ENCODE measurements at regions not wholly inside any gene's neighbourhood (a gene's known extent, or its start where the extent isn't known, plus 50 kb on each side); places are given as distances from the start of the nearest gene placed in this dataset.

- Histone ChIP-seq H3K27me3 (ENCODE audit: control insufficient read depth, insufficient read depth, low read length) (no peaks in the 10 kb centered on the region), H3K9ac (ENCODE audit: low read length) (no peak overlapping the region), H3K4me3 (ENCODE audit: low read depth, low read length) (no peak overlapping the region), H3K4me1 (ENCODE audit: control insufficient read depth, insufficient read depth, low read length) (no peaks in the 10 kb centered on the region), H3K36me3 (ENCODE audit: control insufficient read depth, insufficient read depth, low read length) (no peaks in the 10 kb centered on the region), H3K27ac (ENCODE audit: low read depth, low read length) (no peak overlapping the region), H3K9me3 (ENCODE audit: control insufficient read depth, insufficient read depth, low read depth, low read length) (no peaks in the 10 kb centered on the region)
Observed at GRCh38 chr14:39984323-39984722, 552.1 kb upstream of the FBXO33 start.

- Histone ChIP-seq H3K4me1 (ENCODE audit: control insufficient read depth, insufficient read depth, low read length) (no peaks in the 10 kb centered on the region), H3K36me3 (ENCODE audit: control insufficient read depth, insufficient read depth, low read length) (no peaks in the 10 kb centered on the region), H3K27me3 (ENCODE audit: control insufficient read depth, insufficient read depth, low read length) (no peaks in the 10 kb centered on the region), H3K9ac (ENCODE audit: low read length) (no peak overlapping the region), H3K4me3 (ENCODE audit: low read depth, low read length) (no peak overlapping the region), H3K9me3 (ENCODE audit: control insufficient read depth, insufficient read depth, low read depth, low read length) (no peaks in the 10 kb centered on the region), H3K27ac (ENCODE audit: low read depth, low read length) (no peak overlapping the region)
Observed at GRCh38 chr14:39977198-39977597, 545.0 kb upstream of the FBXO33 start.

- no peak overlapping the region for H3K27ac ChIP-seq (ENCODE audit: low read depth, low read length)
Observed at GRCh38 chr14:39974036-39974435, 541.8 kb upstream of the FBXO33 start.

GRCh38 chr14:39972704-39973103 is 540.5 kb upstream of the FBXO33 start:
- Histone ChIP-seq H3K27me3 (ENCODE audit: control insufficient read depth, insufficient read depth, low read length) (no peaks in the 10 kb centered on the region), H3K4me1 (ENCODE audit: control insufficient read depth, insufficient read depth, low read length) (no peaks in the 10 kb centered on the region), H3K36me3 (ENCODE audit: control insufficient read depth, insufficient read depth, low read length) (no peaks in the 10 kb centered on the region), H3K9ac (ENCODE audit: low read length) (no peak overlapping the region), H3K27ac (ENCODE audit: low read depth, low read length) (no peak overlapping the region), H3K4me3 (ENCODE audit: low read depth, low read length) (no peak overlapping the region), H3K9me3 (ENCODE audit: control insufficient read depth, insufficient read depth, low read depth, low read length) (no peaks in the 10 kb centered on the region)

More at GRCh38 chr14:39974036-39974435, 541.8 kb upstream of the FBXO33 start:
- Histone ChIP-seq H3K9ac (ENCODE audit: low read length) (no peak overlapping the region), H3K36me3 (ENCODE audit: control insufficient read depth, insufficient read depth, low read length) (no peaks in the 10 kb centered on the region), H3K4me1 (ENCODE audit: control insufficient read depth, insufficient read depth, low read length) (no peaks in the 10 kb centered on the region), H3K27me3 (ENCODE audit: control insufficient read depth, insufficient read depth, low read length) (no peaks in the 10 kb centered on the region), H3K4me3 (ENCODE audit: low read depth, low read length) (no peak overlapping the region), H3K9me3 (ENCODE audit: control insufficient read depth, insufficient read depth, low read depth, low read length) (no peaks in the 10 kb centered on the region)

GRCh38 chr14:39967885-39968284 is 535.7 kb upstream of the FBXO33 start:
- no peaks in the 10 kb centered on the region for H3K4me1 ChIP-seq (ENCODE audit: control insufficient read depth, insufficient read depth, low read length)
- no peaks in the 10 kb centered on the region for H3K9me3 ChIP-seq (ENCODE audit: control insufficient read depth, insufficient read depth, low read depth, low read length)
- no peak overlapping the region for H3K9ac ChIP-seq (ENCODE audit: low read length)
- H3K4me3 ChIP-seq (ENCODE audit: low read depth, low read length), result no peak overlapping the region
- H3K36me3 ChIP-seq (ENCODE audit: control insufficient read depth, insufficient read depth, low read length), result no peaks in the 10 kb centered on the region
- H3K27me3 ChIP-seq (ENCODE audit: control insufficient read depth, insufficient read depth, low read length), result no peaks in the 10 kb centered on the region
- H3K27ac ChIP-seq (ENCODE audit: low read depth, low read length), result no peak overlapping the region

- no peaks in the 10 kb centered on the region for H3K4me1 ChIP-seq (ENCODE audit: control insufficient read depth, insufficient read depth, low read length)
- no peaks in the 10 kb centered on the region for H3K9me3 ChIP-seq (ENCODE audit: control insufficient read depth, insufficient read depth, low read depth, low read length)
- H3K9ac ChIP-seq (ENCODE audit: low read length), result no peak overlapping the region
- no peak overlapping the region for H3K27ac ChIP-seq (ENCODE audit: low read depth, low read length)
- no peak overlapping the region for H3K4me3 ChIP-seq (ENCODE audit: low read depth, low read length)
- H3K36me3 ChIP-seq (ENCODE audit: control insufficient read depth, insufficient read depth, low read length), result no peaks in the 10 kb centered on the region
- no peaks in the 10 kb centered on the region for H3K27me3 ChIP-seq (ENCODE audit: control insufficient read depth, insufficient read depth, low read length)
Observed at GRCh38 chr14:39957987-39958386, 525.8 kb upstream of the FBXO33 start.

GRCh38 chr14:39957290-39957689 is 525.1 kb upstream of the FBXO33 start:
- Histone ChIP-seq H3K9me3 (ENCODE audit: control insufficient read depth, insufficient read depth, low read depth, low read length) (no peaks in the 10 kb centered on the region), H3K27ac (ENCODE audit: low read depth, low read length) (no peak overlapping the region), H3K27me3 (ENCODE audit: control insufficient read depth, insufficient read depth, low read length) (no peaks in the 10 kb centered on the region), H3K4me1 (ENCODE audit: control insufficient read depth, insufficient read depth, low read length) (no peaks in the 10 kb centered on the region), H3K4me3 (ENCODE audit: low read depth, low read length) (no peak overlapping the region), H3K36me3 (ENCODE audit: control insufficient read depth, insufficient read depth, low read length) (no peaks in the 10 kb centered on the region), H3K9ac (ENCODE audit: low read length) (no peak overlapping the region)

GRCh38 chr14:39956372-39956771 is 524.1 kb upstream of the FBXO33 start:
- Histone ChIP-seq H3K4me1 (ENCODE audit: control insufficient read depth, insufficient read depth, low read length) (no peaks in the 10 kb centered on the region), H3K36me3 (ENCODE audit: control insufficient read depth, insufficient read depth, low read length) (no peaks in the 10 kb centered on the region), H3K27ac (ENCODE audit: low read depth, low read length) (no peak overlapping the region), H3K9ac (ENCODE audit: low read length) (no peak overlapping the region), H3K9me3 (ENCODE audit: control insufficient read depth, insufficient read depth, low read depth, low read length) (no peaks in the 10 kb centered on the region), H3K4me3 (ENCODE audit: low read depth, low read length) (no peak overlapping the region), H3K27me3 (ENCODE audit: control insufficient read depth, insufficient read depth, low read length) (no peaks in the 10 kb centered on the region)

- Histone ChIP-seq H3K9ac (ENCODE audit: low read length) (no peak overlapping the region), H3K4me3 (ENCODE audit: low read depth, low read length) (no peak overlapping the region), H3K9me3 (ENCODE audit: control insufficient read depth, insufficient read depth, low read depth, low read length) (no peaks in the 10 kb centered on the region), H3K27me3 (ENCODE audit: control insufficient read depth, insufficient read depth, low read length) (no peaks in the 10 kb centered on the region), H3K4me1 (ENCODE audit: control insufficient read depth, insufficient read depth, low read length) (no peaks in the 10 kb centered on the region), H3K27ac (ENCODE audit: low read depth, low read length) (no peak overlapping the region), H3K36me3 (ENCODE audit: control insufficient read depth, insufficient read depth, low read length) (no peaks in the 10 kb centered on the region)
Observed at GRCh38 chr14:39948235-39948634, 516.0 kb upstream of the FBXO33 start.

- Histone ChIP-seq H3K4me3 (ENCODE audit: low read depth, low read length) (no peak overlapping the region), H3K9ac (ENCODE audit: low read length) (no peak overlapping the region), H3K4me1 (ENCODE audit: control insufficient read depth, insufficient read depth, low read length) (no peaks in the 10 kb centered on the region), H3K9me3 (ENCODE audit: control insufficient read depth, insufficient read depth, low read depth, low read length) (no peaks in the 10 kb centered on the region), H3K27ac (ENCODE audit: low read depth, low read length) (no peak overlapping the region), H3K27me3 (ENCODE audit: control insufficient read depth, insufficient read depth, low read length) (no peaks in the 10 kb centered on the region), H3K36me3 (ENCODE audit: control insufficient read depth, insufficient read depth, low read length) (no peaks in the 10 kb centered on the region)
Observed at GRCh38 chr14:39946807-39947206, 514.6 kb upstream of the FBXO33 start.

GRCh38 chr14:39939023-39939422 is 506.8 kb upstream of the FBXO33 start:
- no peaks in the 10 kb centered on the region for H3K27me3 ChIP-seq (ENCODE audit: control insufficient read depth, insufficient read depth, low read length)
- no peaks in the 10 kb centered on the region for H3K9me3 ChIP-seq (ENCODE audit: control insufficient read depth, insufficient read depth, low read depth, low read length)
- H3K9ac ChIP-seq (ENCODE audit: low read length), result no peak overlapping the region
- no peak overlapping the region for H3K27ac ChIP-seq (ENCODE audit: low read depth, low read length)
- no peak overlapping the region for H3K4me3 ChIP-seq (ENCODE audit: low read depth, low read length)
- H3K36me3 ChIP-seq (ENCODE audit: control insufficient read depth, insufficient read depth, low read length), result no peaks in the 10 kb centered on the region
- peaks cover 5% of the 10 kb centered on the region; the same call in 1 of the 2 replicates for H3K4me1 ChIP-seq (ENCODE audit: control insufficient read depth, insufficient read depth, low read length)

Measured in HUES6 (cell line).